H9 (cell line): ENCODE measurements at regions not wholly inside any gene's neighbourhood (a gene's known extent, or its start where the extent isn't known, plus 50 kb on each side); places are given as distances from the start of the nearest gene placed in this dataset.

Experiments used
- DNase-seq: peaks from one replicate; pipeline ENCODE4 v3.0.0-alpha.2; 2017
- H2AFZ ChIP-seq: one replicate; pipeline ENCODE4 v1.6.1; 2013; ENCODE audit warnings: mild to moderate bottlenecking, low read length, control low read depth, moderate library complexity
- H2AK5ac ChIP-seq: 2 replicates; pipeline ENCODE4 v1.6.1; 2013; ENCODE audit warnings: low read length, control low read depth, mixed read lengths; ENCODE audit not compliant: insufficient read length
- H2BK120ac ChIP-seq: one replicate; pipeline ENCODE4 v1.6.1; 2013; ENCODE audit warnings: low read depth, mild to moderate bottlenecking, low read length, control low read depth, inconsistent platforms; ENCODE audit not compliant: poor library complexity, severe bottlenecking
- H2BK12ac ChIP-seq: 2 replicates; pipeline ENCODE4 v1.6.1; 2013; ENCODE audit warnings: low read length, control low read depth, mixed read lengths, low read depth; ENCODE audit not compliant: insufficient read length
- H2BK15ac ChIP-seq: 2 replicates; pipeline ENCODE4 v1.6.1; 2013; ENCODE audit warnings: low read depth, low read length, control low read depth
- H2BK20ac ChIP-seq: one replicate; pipeline ENCODE4 v1.6.1; 2013; ENCODE audit warnings: low read depth, mild to moderate bottlenecking, low read length, control low read depth, inconsistent platforms; ENCODE audit not compliant: poor library complexity, severe bottlenecking
- H2BK5ac ChIP-seq: 2 replicates; pipeline ENCODE4 v1.6.1; 2013; ENCODE audit warnings: low read length, control low read depth, mixed read lengths; ENCODE audit not compliant: insufficient read length
- H3K14ac ChIP-seq: 2 replicates; pipeline ENCODE4 v1.6.1; 2013; ENCODE audit warnings: low read length, control low read depth; ENCODE audit not compliant: insufficient read depth
- H3K18ac ChIP-seq: 2 replicates; pipeline ENCODE4 v1.6.1; 2013; ENCODE audit warnings: low read depth, mild to moderate bottlenecking, mixed read lengths, low read length, control low read depth; ENCODE audit not compliant: insufficient read length
- H3K23ac ChIP-seq: 2 replicates; pipeline ENCODE4 v1.6.1; 2013; ENCODE audit warnings: low read length, control low read depth, mixed read lengths, low read depth; ENCODE audit not compliant: insufficient read length
- H3K23me2 ChIP-seq: 2 replicates; pipeline ENCODE4 v1.6.1; 2013; ENCODE audit warnings: low read depth, mild to moderate bottlenecking, mixed read lengths, low read length, control low read depth; ENCODE audit not compliant: insufficient read length, poor library complexity, severe bottlenecking
- H3K27ac ChIP-seq: 2 replicates; pipeline ENCODE4 v1.5.1; 2013; ENCODE audit warnings: low read length, control low read depth, mixed read lengths, low read depth; ENCODE audit not compliant: insufficient read length
- H3K27me3 ChIP-seq: 2 replicates; pipeline ENCODE4 v1.6.1; 2013; ENCODE audit warnings: low read length, control low read depth, inconsistent platforms; ENCODE audit not compliant: insufficient read depth
- H3K4ac ChIP-seq: 2 replicates; pipeline ENCODE4 v1.6.1; 2013; ENCODE audit warnings: low read depth, mild to moderate bottlenecking, control low read depth, inconsistent platforms, low read length, moderate library complexity
- H3K4me1 ChIP-seq: 2 replicates; pipeline ENCODE4 v1.6.1; 2013; ENCODE audit warnings: low read length, control low read depth, inconsistent platforms; ENCODE audit not compliant: insufficient read depth
- H3K4me2 ChIP-seq: 2 replicates; pipeline ENCODE4 v1.6.1; 2013; ENCODE audit warnings: low read length, control low read depth, mixed read lengths; ENCODE audit not compliant: insufficient read length, insufficient read depth
- H3K56ac ChIP-seq: 2 replicates; pipeline ENCODE4 v1.6.1; 2013; ENCODE audit warnings: low read depth, mild to moderate bottlenecking, mixed read lengths, low read length, control low read depth; ENCODE audit not compliant: insufficient read length
- H3K79me1 ChIP-seq: 2 replicates; pipeline ENCODE4 v1.6.1; 2013; ENCODE audit warnings: low read depth, mild to moderate bottlenecking, moderate library complexity, low read length, control low read depth, inconsistent platforms; ENCODE audit not compliant: insufficient read depth, poor library complexity, severe bottlenecking
- H3K79me2 ChIP-seq: 2 replicates; pipeline ENCODE4 v1.6.1; 2013; ENCODE audit warnings: low read length, control low read depth, inconsistent platforms; ENCODE audit not compliant: insufficient read depth
- H3K9ac ChIP-seq: 2 replicates; pipeline ENCODE4 v1.6.1; 2013; ENCODE audit warnings: low read length, control low read depth, mixed read lengths; ENCODE audit not compliant: insufficient read length; ENCODE audit errors: extremely low read depth
- H3K9me3 ChIP-seq: one replicate; pipeline ENCODE4 v1.6.1; 2013; ENCODE audit warnings: low read depth, low read length, inconsistent platforms; ENCODE audit not compliant: control insufficient read depth
- H3T11ph ChIP-seq: one replicate; pipeline ENCODE4 v1.6.1; 2013; ENCODE audit warnings: mild to moderate bottlenecking, low read length, control low read depth, inconsistent platforms
- H4K20me1 ChIP-seq: one replicate; pipeline ENCODE4 v1.6.1; 2013; ENCODE audit not compliant: control insufficient read depth, insufficient read length, insufficient read depth
- H4K5ac ChIP-seq: 2 replicates; pipeline ENCODE4 v1.6.1; 2013; ENCODE audit warnings: low read depth, mild to moderate bottlenecking, mixed read lengths, low read length, control low read depth; ENCODE audit not compliant: insufficient read length
- H4K8ac ChIP-seq: replicated peaks from 2 replicates; pipeline ENCODE4 v1.6.1; 2013; ENCODE audit warnings: low read length, control low read depth, mixed read lengths, low read depth; ENCODE audit not compliant: insufficient read length
- H4K91ac ChIP-seq: 2 replicates; pipeline ENCODE4 v1.6.1; 2013; ENCODE audit warnings: low read depth, mild to moderate bottlenecking, moderate library complexity, mixed read lengths, low read length, control low read depth; ENCODE audit not compliant: insufficient read length
- H3K27ac Mint-ChIP-seq, 3 experiments: 2 replicates in 2 of 3; 3 replicates in 1 of 3; pipeline ENCODE4 v1.8.0; 2020 to 2021; ENCODE audit warnings: mixed read lengths in 3 of 3, mild to moderate bottlenecking in 1 of 3, moderate library complexity in 1 of 3
- H3K27me3 Mint-ChIP-seq: 2 replicates; pipeline ENCODE4 v1.8.0; 2021; ENCODE audit warnings: low read depth, mild to moderate bottlenecking, moderate library complexity, mixed read lengths
- H3K36me3 Mint-ChIP-seq, 3 experiments: 2 replicates in 2 of 3; 3 replicates in 1 of 3; pipeline ENCODE4 v1.8.0; 2020 to 2021; ENCODE audit warnings: low read depth in 3 of 3, mixed read lengths in 3 of 3; ENCODE audit not compliant: insufficient read depth in 1 of 3
- H3K4me1 Mint-ChIP-seq, 2 experiments: 2 replicates each; pipeline ENCODE4 v1.8.0; 2020; ENCODE audit warnings: mixed read lengths in 2 of 2
- H3K4me3 Mint-ChIP-seq, 2 experiments: 2 replicates in 1 of 2; 3 replicates in 1 of 2; pipeline ENCODE4 v1.8.0; 2020 to 2021; ENCODE audit warnings: mild to moderate bottlenecking in 2 of 2, mixed read lengths in 2 of 2, moderate library complexity in 1 of 2
- H3K9me3 Mint-ChIP-seq, 2 experiments: 2 replicates in 1 of 2; 3 replicates in 1 of 2; pipeline ENCODE4 v1.8.0; 2020; ENCODE audit warnings: mild to moderate bottlenecking in 2 of 2, mixed read lengths in 2 of 2, moderate library complexity in 1 of 2
- WGBS: extraction: QIAGEN DNeasy Blood & Tissue Kit; methylation state at CpG from one replicate; pipeline ENCODE4 v1.1.7; 2013; ENCODE audit warnings: missing lambda C conversion rate, low lambda C conversion rate, mixed read lengths; ENCODE audit not compliant: insufficient read length; ENCODE audit errors: extremely low coverage; 5-methylcytosine and 5-hydroxymethylcytosine counted together
- TF ChIP-seq, protein P1 (sequence below): fragments of 200-600 bp; sonication (generic); conservative IDR thresholded peaks from 3 replicates; pipeline ENCODE4 v1.8.0; 2021; ENCODE audit warnings: antibody characterized with exemption, mild to moderate bottlenecking

DNA sequence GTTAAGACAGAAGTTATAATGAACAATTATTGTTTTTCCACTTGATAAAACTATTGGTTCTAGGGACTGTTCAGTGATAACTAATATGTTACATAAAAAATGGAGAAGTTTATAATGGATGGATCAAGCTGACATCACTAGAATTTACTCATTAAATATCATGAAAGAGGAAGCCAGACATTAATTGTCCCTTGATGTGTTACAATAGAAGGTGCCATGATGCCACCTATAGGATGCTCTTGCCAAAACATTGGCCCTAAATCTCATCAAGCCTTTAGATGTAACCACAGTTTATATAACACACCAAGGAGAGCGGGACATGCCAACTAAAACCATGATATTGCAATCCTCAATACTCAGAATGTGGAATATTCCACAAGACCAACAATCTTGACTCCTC, 147.9 kb upstream of the MON1B start:
- H3K4me1 Mint-ChIP-seq = no peaks in the 10 kb centered on the region
- no peak overlapping the region for H3K4me2 ChIP-seq
- no CpG with 5 or more reads among the region's 1 CpG for WGBS
- no peak overlapping the region for H2BK12ac ChIP-seq
- no peak for DNase-seq
- no peaks in the 10 kb centered on the region for H3K27me3 Mint-ChIP-seq
- no peak overlapping the region for H2BK15ac ChIP-seq
- H3T11ph ChIP-seq = no peak overlapping the region
- no peaks in the 10 kb centered on the region for H3K79me1 ChIP-seq
- no peak overlapping the region for H2BK5ac ChIP-seq
- H4K5ac ChIP-seq = no peak overlapping the region
- TF ChIP-seq, protein P1, sequence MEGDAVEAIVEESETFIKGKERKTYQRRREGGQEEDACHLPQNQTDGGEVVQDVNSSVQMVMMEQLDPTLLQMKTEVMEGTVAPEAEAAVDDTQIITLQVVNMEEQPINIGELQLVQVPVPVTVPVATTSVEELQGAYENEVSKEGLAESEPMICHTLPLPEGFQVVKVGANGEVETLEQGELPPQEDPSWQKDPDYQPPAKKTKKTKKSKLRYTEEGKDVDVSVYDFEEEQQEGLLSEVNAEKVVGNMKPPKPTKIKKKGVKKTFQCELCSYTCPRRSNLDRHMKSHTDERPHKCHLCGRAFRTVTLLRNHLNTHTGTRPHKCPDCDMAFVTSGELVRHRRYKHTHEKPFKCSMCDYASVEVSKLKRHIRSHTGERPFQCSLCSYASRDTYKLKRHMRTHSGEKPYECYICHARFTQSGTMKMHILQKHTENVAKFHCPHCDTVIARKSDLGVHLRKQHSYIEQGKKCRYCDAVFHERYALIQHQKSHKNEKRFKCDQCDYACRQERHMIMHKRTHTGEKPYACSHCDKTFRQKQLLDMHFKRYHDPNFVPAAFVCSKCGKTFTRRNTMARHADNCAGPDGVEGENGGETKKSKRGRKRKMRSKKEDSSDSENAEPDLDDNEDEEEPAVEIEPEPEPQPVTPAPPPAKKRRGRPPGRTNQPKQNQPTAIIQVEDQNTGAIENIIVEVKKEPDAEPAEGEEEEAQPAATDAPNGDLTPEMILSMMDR = peak; percentile 65
- H3K14ac ChIP-seq = no peak overlapping the region
- no peak overlapping the region for H3K27ac Mint-ChIP-seq
- no peak overlapping the region for H3K4ac ChIP-seq
- H3K56ac ChIP-seq = no peak overlapping the region
- no peaks in the 10 kb centered on the region for H3K79me2 ChIP-seq
- no peaks in the 10 kb centered on the region for H3K27me3 ChIP-seq
- no peak overlapping the region for H3K27ac ChIP-seq
- no peak overlapping the region for H3K23ac ChIP-seq
- H4K91ac ChIP-seq = no peak overlapping the region
- no peaks in the 10 kb centered on the region for H3K36me3 Mint-ChIP-seq
- H4K8ac ChIP-seq = no peak overlapping the region
- H4K20me1 ChIP-seq = no peaks in the 10 kb centered on the region
- H2BK120ac ChIP-seq = no peak overlapping the region
- no peak overlapping the region for H2BK20ac ChIP-seq
- H3K18ac ChIP-seq = no peak overlapping the region
- H3K9ac ChIP-seq = no peak overlapping the region
- no peak overlapping the region for H3K4me3 Mint-ChIP-seq
- H2AK5ac ChIP-seq = no peak overlapping the region
- no peak overlapping the region for H2AFZ ChIP-seq
- no peaks in the 10 kb centered on the region for H3K9me3 ChIP-seq
- no peaks in the 10 kb centered on the region for H3K4me1 ChIP-seq
- no peaks in the 10 kb centered on the region for H3K23me2 ChIP-seq
- no peaks in the 10 kb centered on the region for H3K9me3 Mint-ChIP-seq
